Uterus (tissue), 3 donors: ENCODE measurements at regions not wholly inside any gene's neighbourhood (a gene's known extent, or its start where the extent isn't known, plus 50 kb on each side); places are given as distances from the start of the nearest gene placed in this dataset.

Experiments
- DNase-seq, 2 donors: peaks; one replicate each; pipeline ENCODE4 v3.0.0-alpha.2; 2019 to 2020
- H3K27ac ChIP-seq, 2 donors: fragments of 200-600 bp; sonication (generic); 1 replicate in 1 of 2; 2 replicates in 1 of 2; pipeline ENCODE4 v1.5.1; 2016 to 2018
- H3K27me3 ChIP-seq, 2 donors: fragments of 200-600 bp; sonication (generic); one replicate each; pipeline ENCODE4 v1.5.1; 2018 to 2019; ENCODE audit warnings: control low read depth in 1 of 2
- H3K36me3 ChIP-seq, 2 donors: fragments of 200-600 bp; sonication (generic); one replicate each; pipeline ENCODE4 v1.5.1; 2019; ENCODE audit warnings: control low read depth in 1 of 2
- H3K4me1 ChIP-seq, 2 donors: fragments of 200-600 bp; sonication (generic); one replicate each; pipeline ENCODE4 v1.5.1; 2018 to 2019; ENCODE audit warnings: control low read depth in 1 of 2
- H3K4me3 ChIP-seq, 2 donors: fragments of 200-600 bp; sonication (generic); 1 replicate in 1 of 2; 2 replicates in 1 of 2; pipeline ENCODE4 v1.5.1; 2018 to 2019; ENCODE audit warnings: mild to moderate bottlenecking in 1 of 2
- H3K9me3 ChIP-seq, 2 donors: fragments of 200-600 bp; sonication (generic); one replicate each; pipeline ENCODE4 v1.5.1; 2019; ENCODE audit warnings: control low read depth in 1 of 2
- POLR2A ChIP-seq, 2 donors: fragments of 450-650 bp; IDR thresholded peaks; one replicate each; pipeline ENCODE4 v1.6.1; 2016; ENCODE audit warnings: antibody characterized with exemption in 2 of 2, mild to moderate bottlenecking in 1 of 2, moderate library complexity in 1 of 2
- intact Hi-C: fragments of 100-400 bp; cut with DNase I; formaldehyde crosslinking; loops from one replicate; pipeline ENCODE4 v1.15.1; 2023; ENCODE audit warnings: low total_unique reads
- TF ChIP-seq, protein P1 (sequence below), 4 experiments: fragments of 200-600 bp in 2 of 4; fragments of 450-650 bp in 2 of 4; sonication (generic) in 2 of 4; IDR thresholded peaks; one replicate each; pipeline ENCODE4 v1.5.1; 2016 to 2019; ENCODE audit warnings: antibody characterized with exemption in 4 of 4, mild to moderate bottlenecking in 2 of 4, moderate library complexity in 1 of 4
- donor health status: DM: yes; HTN: yes; CAD: no.

DNA sequence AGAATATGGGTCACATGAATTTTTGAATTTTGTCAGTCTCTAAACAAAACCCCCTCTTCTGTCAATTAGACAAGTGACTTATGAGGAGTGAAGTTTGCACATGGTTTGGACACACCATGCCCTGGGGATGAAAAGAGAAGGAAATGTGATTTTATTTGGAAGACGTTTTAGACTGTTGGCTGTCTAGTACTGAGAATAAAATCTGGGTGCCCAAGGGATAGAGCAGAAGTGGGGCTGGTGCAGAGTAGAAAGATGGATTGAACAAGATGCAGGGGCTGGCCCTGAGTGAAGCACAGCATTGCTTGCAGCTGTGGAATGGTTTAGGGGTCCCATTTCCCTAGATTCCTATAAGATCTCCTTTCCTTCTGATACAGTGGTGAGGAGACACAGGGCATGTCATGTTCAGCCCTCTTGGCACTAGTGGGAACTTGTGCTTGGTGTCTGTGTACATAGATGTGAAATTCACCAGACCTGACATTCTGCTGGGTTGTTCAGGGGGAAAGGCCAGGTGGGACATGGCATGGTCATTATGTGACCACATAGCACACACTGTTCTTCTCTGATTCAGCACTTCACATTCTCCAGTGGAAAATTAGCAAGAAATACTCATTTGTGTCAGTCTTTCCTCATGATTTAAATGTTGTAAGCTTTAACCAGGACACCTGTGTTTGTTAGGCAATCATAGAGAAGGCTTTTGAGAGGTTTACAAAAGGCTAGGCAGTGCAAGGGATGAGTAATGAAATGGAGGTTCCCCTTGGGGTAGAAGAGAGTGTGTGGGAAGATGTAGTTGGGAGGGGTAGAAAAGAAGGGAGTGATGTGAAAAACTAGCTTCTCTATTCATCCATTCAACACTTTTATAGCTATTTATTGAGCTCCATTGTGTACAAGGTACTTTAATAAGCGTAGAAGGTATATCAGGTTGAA lies 202.3 kb upstream of the IGF1 start:
- no peaks in the 10 kb centered on the region for H3K4me1 ChIP-seq
- no peaks in the 10 kb centered on the region for H3K27me3 ChIP-seq
- H3K9me3 ChIP-seq: no peaks in the 10 kb centered on the region
- H3K4me3 ChIP-seq: no peak overlapping the region
- TF ChIP-seq, protein P1, sequence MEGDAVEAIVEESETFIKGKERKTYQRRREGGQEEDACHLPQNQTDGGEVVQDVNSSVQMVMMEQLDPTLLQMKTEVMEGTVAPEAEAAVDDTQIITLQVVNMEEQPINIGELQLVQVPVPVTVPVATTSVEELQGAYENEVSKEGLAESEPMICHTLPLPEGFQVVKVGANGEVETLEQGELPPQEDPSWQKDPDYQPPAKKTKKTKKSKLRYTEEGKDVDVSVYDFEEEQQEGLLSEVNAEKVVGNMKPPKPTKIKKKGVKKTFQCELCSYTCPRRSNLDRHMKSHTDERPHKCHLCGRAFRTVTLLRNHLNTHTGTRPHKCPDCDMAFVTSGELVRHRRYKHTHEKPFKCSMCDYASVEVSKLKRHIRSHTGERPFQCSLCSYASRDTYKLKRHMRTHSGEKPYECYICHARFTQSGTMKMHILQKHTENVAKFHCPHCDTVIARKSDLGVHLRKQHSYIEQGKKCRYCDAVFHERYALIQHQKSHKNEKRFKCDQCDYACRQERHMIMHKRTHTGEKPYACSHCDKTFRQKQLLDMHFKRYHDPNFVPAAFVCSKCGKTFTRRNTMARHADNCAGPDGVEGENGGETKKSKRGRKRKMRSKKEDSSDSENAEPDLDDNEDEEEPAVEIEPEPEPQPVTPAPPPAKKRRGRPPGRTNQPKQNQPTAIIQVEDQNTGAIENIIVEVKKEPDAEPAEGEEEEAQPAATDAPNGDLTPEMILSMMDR (IDR thresholded peaks at IDR 0.05): no peak
- no peak for TF ChIP-seq POLR2A (IDR thresholded peaks at IDR 0.05)
- DNase-seq: no peak
- H3K27ac ChIP-seq: no peak overlapping the region
- intact Hi-C loops: no loop called here
- no peaks in the 10 kb centered on the region for H3K36me3 ChIP-seq

DNA sequence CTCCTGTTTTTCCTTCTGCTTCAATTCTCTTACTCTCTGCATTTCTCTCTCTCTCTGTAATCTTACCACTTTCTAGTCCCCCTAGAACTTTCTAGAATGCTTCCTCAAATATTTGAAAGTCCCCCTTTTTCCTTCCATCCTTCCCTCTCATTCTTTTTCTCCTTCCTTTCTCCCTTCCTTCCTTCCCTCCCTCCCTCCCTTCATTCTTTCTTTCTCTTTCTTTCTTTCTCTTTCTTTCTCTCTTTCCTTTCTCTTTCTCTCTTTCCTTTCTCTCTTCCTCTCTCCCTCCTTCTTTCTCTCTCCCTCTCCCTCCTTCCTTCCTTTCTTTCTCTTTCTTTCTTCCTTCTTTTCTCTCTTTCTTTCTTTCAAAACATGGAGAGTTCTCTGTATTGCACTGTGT lies 201.4 kb upstream of the IGF1 start:
- H3K36me3 ChIP-seq: no peaks in the 10 kb centered on the region
- no peaks in the 10 kb centered on the region for H3K9me3 ChIP-seq
- H3K4me1 ChIP-seq: no peaks in the 10 kb centered on the region
- no peaks in the 10 kb centered on the region for H3K27me3 ChIP-seq
- intact Hi-C loops: no loop called here
- TF ChIP-seq, protein P1 (IDR thresholded peaks at IDR 0.05): no peak
- TF ChIP-seq POLR2A (IDR thresholded peaks at IDR 0.05): no peak
- H3K4me3 ChIP-seq: no peak overlapping the region
- DNase-seq: no peak
- no peak overlapping the region for H3K27ac ChIP-seq

GRCh38 chr12:102681309-102681708 lies 200.9 kb upstream of the IGF1 start:
- Histone ChIP-seq H3K9me3 (no peaks in the 10 kb centered on the region), H3K27me3 (no peaks in the 10 kb centered on the region), H3K4me3 (no peak overlapping the region), H3K4me1 (no peaks in the 10 kb centered on the region), H3K27ac (no peak overlapping the region), H3K36me3 (no peaks in the 10 kb centered on the region)
- DNase-seq: no peak
- TF ChIP-seq, protein P1 (IDR thresholded peaks at IDR 0.05): no peak
- no peak for TF ChIP-seq POLR2A (IDR thresholded peaks at IDR 0.05)
- intact Hi-C loops: no loop called here

DNA sequence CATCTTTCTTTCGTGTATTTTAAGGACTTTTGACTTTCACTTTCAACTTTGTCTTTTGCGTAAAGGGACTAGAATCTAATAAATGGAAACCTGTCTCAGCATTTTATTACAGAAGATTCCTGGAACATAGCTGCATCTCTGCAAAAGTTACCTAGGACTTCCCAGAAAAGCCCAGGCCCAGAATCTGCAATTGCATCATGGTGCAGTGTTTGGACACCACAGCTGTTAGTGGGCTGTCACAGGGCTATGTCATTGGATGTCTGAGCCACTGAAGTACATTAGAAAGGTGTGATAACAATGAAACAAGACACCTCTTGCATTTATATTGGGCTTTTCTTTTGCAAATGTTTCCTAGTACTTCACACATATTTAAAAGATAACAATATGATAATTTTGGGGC lies 199.9 kb upstream of the IGF1 start:
- Histone ChIP-seq H3K4me3 (no peak overlapping the region), H3K9me3 (no peaks in the 10 kb centered on the region), H3K4me1 (no peaks in the 10 kb centered on the region), H3K27me3 (no peaks in the 10 kb centered on the region), H3K36me3 (no peaks in the 10 kb centered on the region), H3K27ac (no peak overlapping the region)
- intact Hi-C loops: no loop called here
- no peak for DNase-seq
- TF ChIP-seq POLR2A (IDR thresholded peaks at IDR 0.05): no peak
- TF ChIP-seq, protein P1 (IDR thresholded peaks at IDR 0.05): no peak

GRCh38 chr12:102676812-102677211 lies 196.4 kb upstream of the IGF1 start:
- H3K27me3 ChIP-seq: no peaks in the 10 kb centered on the region
- no peaks in the 10 kb centered on the region for H3K4me1 ChIP-seq
- TF ChIP-seq POLR2A (IDR thresholded peaks at IDR 0.05): no peak
- TF ChIP-seq, protein P1 (IDR thresholded peaks at IDR 0.05): no peak
- H3K4me3 ChIP-seq: no peak overlapping the region
- intact Hi-C loops: no loop called here
- DNase-seq: no peak
- H3K9me3 ChIP-seq: peaks cover 0 to 9% of the 10 kb centered on the region in 2 donors
- no peak overlapping the region for H3K27ac ChIP-seq
- no peaks in the 10 kb centered on the region for H3K36me3 ChIP-seq
